ENCODE measurements at regions not wholly inside any gene's neighbourhood (a gene's known extent, or its start where the extent isn't known, plus 50 kb on each side); places are given as distances from the start of the nearest gene placed in this dataset.
"Not testable (repeated sequence)": the region's sequence is repeated elsewhere in the genome, so short reads cannot be mapped to it uniquely, and the experiment has no call there.

GRCh38 chrX:20711366-20711765, 444.7 kb upstream of the RPS6KA3 start:
- no peak for DNase-seq

- DNase-seq = no peak
Measured at GRCh38 chrX:20693078-20693477, 426.4 kb upstream of the RPS6KA3 start.

- no peak for DNase-seq
Measured at GRCh38 chrX:20686256-20686655, 419.5 kb upstream of the RPS6KA3 start.

- no peak for DNase-seq
Measured at GRCh38 chrX:20685652-20686051, 418.9 kb upstream of the RPS6KA3 start.

DNA sequence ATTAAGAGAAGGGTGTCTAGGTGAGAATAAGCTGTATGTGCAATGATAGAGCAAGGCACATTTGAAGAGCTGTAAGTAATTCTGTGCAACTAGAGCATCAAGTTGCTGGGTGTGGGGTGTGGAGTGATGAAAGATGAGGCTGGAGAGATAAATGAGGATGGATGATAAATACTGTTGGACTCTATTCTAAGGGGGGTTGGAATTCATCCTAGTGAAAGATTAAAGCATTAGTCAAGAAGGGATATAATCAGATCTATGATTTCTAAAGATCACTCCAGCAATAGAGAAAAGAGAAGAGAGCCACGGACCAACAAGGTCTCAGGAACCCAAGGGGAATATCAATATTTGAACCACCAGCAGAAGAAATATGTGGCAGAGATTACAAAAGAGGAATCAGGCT, 415.0 kb upstream of the RPS6KA3 start:
- no peak for DNase-seq

DNA sequence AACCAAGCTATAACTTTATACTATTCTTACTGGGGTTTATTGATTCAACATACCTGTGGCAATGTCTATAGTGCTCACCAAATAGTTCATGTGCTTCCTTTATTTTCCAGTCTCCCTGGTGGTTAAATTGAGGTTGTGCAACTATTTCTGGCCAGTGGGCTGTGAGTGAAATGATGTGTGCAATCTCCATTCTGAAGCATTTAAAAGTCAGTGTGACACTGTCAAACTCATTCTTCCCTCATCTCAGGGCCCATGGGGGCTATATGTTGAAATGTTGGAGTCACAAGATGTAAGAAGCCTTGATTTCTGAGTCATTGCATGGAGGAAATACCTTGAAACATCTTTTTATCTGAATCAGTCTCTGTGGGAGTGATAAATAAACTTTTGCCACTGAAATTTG, 414.3 kb upstream of the RPS6KA3 start:
- no peak for DNase-seq

DNA sequence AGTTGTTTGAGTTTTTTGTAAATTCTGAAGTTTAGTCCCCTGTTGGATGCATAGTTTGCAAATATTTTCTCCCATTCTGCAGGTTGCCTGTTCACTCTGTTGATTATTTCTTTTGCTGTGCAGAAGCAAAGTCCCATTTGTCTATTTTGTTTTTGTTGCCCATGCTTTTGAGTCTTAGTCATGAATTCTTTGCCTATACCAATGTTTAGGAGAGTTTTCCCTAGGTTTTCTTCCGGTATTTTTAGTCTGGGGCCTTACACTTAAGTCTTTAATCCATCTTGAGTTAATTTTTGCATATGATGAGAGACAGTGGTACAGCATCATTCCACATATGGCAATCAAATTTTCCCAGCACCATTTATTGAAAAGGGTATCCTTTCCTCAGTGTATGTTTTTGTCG, 405.8 kb upstream of the RPS6KA3 start:
- no peak for DNase-seq

- DNase-seq = not testable (repeated sequence)
Measured at GRCh38 chrX:20671746-20672145, 405.0 kb upstream of the RPS6KA3 start.

GRCh38 chrX:20670611-20671010, 403.9 kb upstream of the RPS6KA3 start:
- no peak for DNase-seq

DNA sequence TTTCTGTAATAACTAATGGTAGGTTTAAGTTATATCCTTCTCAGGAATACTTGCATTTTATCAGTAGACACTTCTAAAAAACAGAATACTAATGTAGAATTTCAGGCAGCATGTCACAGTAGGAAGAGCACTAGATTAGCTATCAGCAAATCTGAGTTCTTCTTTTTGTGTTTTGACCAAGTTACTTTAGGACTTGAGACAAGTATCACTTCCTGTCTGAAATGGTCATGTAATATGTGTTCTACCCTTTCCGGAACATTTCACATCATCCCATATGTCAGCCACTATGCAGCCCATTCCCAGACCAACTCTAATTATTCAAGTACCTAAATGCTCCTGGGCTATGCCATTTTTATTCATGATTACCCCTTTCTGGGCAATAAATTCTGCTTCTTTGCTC, 401.8 kb upstream of the RPS6KA3 start:
- DNase-seq = no peak

DNA sequence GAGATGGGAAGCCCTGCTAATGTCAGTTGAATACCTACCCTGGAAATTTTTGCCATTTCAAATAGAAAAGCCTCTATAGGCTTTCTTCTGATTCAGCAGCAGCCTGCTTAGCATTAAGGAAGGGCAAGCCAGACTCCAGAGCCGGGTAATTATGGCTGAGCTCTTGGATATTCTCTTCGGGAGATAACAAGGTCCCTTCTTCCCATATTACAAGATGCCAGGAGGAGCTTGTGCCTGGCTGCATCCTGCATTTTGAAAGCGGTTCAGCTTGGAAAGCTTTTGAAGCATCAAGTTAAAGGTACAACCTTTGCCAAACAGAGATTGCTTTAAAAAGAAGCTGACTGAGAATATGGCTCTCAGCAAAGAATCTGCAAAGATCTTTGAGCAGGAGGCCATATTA, 399.6 kb upstream of the RPS6KA3 start:
- DNase-seq = no peak

- no peak for DNase-seq
Measured at GRCh38 chrX:20665481-20665880, 398.8 kb upstream of the RPS6KA3 start.

GRCh38 chrX:20664774-20665173, 398.1 kb upstream of the RPS6KA3 start:
- DNase-seq = no peak

- DNase-seq = no peak
Measured at GRCh38 chrX:20664131-20664530, 397.4 kb upstream of the RPS6KA3 start.

DNA sequence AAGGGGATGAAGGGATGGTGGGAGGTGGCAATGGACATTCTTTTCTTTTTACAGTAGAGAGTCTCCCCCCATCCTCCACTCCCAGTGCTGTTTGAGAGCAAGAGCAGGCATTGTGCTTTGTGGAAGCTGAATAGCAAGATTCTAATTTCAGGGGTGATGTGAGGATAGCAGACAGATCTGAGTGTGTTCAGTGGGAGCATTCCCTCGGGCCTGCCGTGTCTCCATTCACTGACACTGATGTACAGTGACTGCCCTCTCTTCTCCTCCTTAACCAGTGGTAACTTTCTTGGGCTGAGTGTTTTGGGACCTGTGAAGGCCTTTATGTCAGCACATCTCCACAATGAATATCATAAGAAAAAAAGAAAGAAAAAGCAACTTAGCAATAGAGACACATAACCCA, 396.6 kb upstream of the RPS6KA3 start:
- no peak for DNase-seq

GRCh38 chrX:20656721-20657120, 390.0 kb upstream of the RPS6KA3 start:
- DNase-seq = no peak

DNA sequence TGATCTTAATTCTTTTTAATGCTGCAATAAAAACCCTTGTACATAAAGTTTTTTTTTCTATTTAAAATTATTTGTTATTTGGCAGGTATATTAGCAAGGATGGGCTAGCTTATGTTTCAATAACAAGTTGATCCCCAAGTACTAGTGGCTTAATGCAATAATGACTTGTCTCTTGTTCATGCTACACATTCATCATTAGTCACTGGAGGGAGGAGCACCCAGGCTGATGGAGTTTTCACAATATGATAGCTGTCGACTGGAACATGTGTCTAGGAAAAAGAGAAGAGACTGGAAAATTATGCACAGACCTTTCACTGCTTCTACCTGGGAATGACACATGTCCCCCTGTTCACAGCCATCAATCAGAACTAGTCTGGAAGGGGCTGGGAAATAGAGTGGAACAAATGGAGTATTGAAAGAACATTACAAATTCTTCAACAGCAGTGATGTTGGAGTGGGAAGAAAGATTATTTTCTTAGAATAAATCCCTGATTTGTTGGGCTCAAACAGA, 387.9 kb upstream of the RPS6KA3 start:
- DNase-seq = no peak

DNA sequence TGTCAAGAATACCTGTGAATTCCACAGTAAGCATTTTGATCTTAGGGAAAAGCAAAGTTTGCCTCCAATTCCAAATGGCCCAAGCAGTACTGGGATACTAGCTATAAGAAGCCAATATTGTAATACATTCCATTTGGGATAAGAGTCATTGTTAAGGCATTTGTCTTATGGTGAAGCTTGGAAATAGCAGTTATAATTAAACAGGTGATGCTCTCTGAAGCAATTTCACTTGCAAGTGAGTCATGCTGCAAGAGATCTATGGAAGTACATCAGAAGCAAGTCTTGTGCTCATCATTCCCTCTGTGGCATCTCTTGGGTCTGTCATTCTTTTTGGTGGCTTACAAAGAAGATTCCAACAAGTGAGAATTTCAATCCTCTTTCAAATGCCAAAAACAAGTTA, 386.4 kb upstream of the RPS6KA3 start:
- no peak for DNase-seq

DNA sequence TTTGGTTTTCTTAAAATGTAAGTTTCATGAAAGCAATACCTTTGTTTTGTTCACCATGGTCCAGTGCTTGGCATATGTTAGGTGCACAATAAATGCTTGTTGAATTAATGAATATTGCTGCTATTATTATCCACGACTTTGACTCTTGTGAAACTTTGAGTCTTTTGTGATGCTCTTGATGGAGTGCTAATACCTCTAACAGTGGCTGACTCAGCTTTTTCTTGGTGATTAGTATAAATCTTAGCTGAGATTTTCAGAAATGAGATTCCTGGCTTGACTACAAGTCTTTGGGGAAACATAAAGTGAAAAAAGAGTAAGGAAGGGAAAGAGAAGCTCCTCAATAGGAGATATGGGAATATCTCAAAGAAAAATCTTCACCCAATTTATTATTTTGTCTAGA, 375.2 kb upstream of the RPS6KA3 start:
- no peak for DNase-seq

DNA sequence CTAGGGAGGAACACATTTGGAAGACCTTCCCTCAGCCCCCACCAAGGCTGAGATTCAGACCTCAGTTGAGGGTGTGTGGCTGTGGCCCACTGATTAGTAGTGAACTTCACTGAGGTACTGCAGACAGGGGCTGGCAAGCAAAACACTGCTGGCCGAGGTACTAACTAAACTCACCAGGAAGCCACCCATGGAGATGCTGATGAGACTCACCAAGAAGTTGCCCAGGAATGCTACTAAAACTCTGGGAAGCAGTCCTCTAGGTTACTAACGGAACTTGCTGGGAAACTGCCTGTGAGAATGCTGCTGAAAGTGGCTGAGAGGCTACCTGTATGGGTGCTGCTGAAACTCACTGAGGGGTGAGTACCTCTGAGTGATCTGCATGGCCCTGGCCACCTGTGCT, 372.4 kb upstream of the RPS6KA3 start:
- DNase-seq = no peak

GRCh38 chrX:20637351-20637750, 370.6 kb upstream of the RPS6KA3 start:
- no peak for DNase-seq

DNA sequence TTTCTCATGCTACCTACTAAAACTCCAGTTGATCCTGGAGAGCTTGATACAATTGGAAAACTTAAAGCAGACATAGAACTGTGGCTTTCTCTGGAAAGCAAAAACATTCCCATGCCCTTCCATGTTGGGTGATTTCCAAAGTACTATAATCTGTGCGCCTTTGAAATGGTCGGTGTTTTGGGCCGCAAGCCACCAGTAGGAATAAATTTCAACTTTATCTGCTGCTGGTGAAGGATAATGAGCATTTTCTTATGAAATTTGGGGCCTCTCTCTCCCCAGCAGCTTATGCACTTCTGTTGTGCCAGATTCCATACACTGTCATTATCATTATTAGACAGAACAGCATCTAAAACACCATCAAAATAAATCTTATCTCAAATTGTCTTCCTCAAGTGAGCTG, 366.7 kb upstream of the RPS6KA3 start:
- DNase-seq = no peak

DNA sequence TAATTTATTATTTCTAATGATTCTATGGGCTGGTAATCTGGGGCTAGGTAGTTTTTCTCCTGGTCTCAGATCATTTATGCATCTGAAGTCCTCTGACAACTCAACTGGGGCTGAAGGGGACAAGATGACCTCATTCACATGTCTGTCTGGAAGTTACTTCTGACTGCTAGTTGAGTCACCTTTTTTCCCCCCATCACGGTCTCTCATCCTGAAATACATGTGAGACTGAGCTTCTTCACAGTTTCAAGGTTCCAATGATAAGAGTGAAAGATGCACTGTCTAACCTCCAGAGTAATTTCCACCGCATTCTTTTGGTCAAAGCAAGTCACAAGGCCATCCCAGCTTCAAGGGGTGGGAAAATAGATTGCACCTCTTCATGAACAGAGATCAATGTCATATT, 356.7 kb upstream of the RPS6KA3 start:
- DNase-seq = no peak

DNA sequence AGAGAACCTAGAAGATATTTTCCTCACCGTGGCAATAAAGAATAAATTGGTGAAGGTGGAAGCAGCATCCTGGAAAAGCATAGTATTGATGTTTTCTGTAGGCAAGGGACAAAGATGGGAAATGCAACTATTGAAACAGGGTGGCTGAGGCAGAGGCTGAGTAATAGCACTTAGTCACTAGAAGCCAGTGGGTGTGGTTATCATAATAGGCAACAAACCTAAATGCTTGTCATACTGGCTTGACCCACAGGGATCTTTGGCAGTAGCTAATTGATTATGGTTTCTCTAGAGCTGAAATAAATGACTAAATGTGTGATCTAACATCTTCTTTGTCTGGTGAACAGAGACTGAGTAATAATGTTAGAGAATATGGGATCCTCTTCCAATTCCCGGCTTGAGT, 353.6 kb upstream of the RPS6KA3 start:
- DNase-seq = no peak

- no peak for DNase-seq
Measured at GRCh38 chrX:20609916-20610415, 343.3 kb upstream of the RPS6KA3 start.

DNA sequence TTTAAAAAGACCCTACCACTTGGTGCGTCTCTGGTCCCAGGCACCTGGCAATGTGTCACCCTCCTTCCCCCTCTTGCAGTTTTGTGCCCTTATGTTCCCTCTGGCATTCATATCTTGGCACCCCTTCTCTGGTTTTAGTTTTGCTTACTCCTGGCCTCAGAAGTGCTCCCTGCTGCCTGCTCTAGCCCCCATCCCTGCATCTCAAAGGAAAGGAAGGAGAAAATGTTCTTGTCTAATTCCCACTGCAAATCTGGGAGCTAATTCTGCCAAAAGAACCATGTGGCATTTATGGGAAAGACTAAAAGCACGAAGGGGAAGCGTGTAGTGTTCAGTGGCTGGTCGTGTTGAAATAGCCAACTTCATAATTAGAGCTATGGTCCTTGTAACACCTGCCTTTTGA, 340.1 kb upstream of the RPS6KA3 start:
- DNase-seq = no peak
